Neural progenitor cell (in vitro differentiated cells): ENCODE measurements at regions not wholly inside any gene's neighbourhood (a gene's known extent, or its start where the extent isn't known, plus 50 kb on each side); places are given as distances from the start of the nearest gene placed in this dataset.

Experiments
- EZH2 ChIP-seq: fragments of 200-600 bp; sonication (generic); IDR thresholded peaks from 2 replicates; pipeline ENCODE4 v1.6.1; 2017; ENCODE audit warnings: antibody characterized with exemption, mild to moderate bottlenecking, moderate library complexity
- EZH2phosphoT487 ChIP-seq: fragments of 200-600 bp; sonication (generic); IDR thresholded peaks from 2 replicates; pipeline ENCODE4 v1.6.1; 2017; ENCODE audit warnings: antibody characterized with exemption
- TF ChIP-seq, protein P1 (sequence below): fragments of 200-600 bp; sonication (generic); IDR thresholded peaks from 2 replicates; pipeline ENCODE4 v1.5.1; 2017; ENCODE audit warnings: antibody characterized with exemption, mild to moderate bottlenecking

DNA sequence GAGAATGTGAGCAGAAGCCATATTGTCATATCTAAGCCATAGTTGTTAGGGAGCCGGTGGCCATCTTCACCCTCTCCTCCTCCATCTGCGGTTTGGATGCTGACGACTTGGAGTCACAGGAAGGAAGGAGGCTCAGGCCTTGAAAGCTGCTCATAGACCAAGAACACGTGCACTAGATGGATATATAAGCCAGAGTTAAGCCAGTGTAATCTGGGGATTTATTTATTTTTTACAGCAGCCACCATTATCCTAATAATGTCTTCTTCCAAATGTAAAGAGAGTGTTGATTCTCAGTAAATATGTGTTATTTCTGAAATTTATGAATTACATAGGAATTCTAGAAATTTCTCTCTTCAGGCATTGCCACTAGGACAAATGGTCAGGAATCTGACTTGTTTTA lies 689.9 kb downstream of the QKI start:
- TF ChIP-seq, protein P1, sequence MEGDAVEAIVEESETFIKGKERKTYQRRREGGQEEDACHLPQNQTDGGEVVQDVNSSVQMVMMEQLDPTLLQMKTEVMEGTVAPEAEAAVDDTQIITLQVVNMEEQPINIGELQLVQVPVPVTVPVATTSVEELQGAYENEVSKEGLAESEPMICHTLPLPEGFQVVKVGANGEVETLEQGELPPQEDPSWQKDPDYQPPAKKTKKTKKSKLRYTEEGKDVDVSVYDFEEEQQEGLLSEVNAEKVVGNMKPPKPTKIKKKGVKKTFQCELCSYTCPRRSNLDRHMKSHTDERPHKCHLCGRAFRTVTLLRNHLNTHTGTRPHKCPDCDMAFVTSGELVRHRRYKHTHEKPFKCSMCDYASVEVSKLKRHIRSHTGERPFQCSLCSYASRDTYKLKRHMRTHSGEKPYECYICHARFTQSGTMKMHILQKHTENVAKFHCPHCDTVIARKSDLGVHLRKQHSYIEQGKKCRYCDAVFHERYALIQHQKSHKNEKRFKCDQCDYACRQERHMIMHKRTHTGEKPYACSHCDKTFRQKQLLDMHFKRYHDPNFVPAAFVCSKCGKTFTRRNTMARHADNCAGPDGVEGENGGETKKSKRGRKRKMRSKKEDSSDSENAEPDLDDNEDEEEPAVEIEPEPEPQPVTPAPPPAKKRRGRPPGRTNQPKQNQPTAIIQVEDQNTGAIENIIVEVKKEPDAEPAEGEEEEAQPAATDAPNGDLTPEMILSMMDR: no peak
- TF ChIP-seq EZH2: no peak
- no peak for TF ChIP-seq EZH2phosphoT487
